ENCODE measurements at regions not wholly inside any gene's neighbourhood (a gene's known extent, or its start where the extent isn't known, plus 50 kb on each side); places are given as distances from the start of the nearest gene placed in this dataset.

DNA sequence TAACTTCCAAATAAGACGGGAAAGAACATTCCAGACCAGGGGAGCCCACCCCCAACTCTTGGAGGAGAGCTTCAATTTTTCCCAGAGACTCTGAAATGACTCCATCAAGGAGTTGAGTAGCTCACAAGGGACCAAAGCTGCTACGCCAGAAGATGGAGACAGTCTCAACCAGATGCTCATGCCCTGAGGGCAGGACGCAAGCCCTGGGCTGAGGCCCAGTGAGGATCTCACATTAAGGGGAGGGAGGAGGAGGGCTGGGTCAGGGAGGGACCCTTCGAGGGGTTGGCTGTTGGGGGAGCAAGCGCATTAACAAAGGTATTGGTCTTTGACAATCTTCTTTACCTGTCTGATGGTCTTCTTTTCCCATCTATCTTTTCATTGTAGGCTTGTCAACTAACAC lies 141.3 kb upstream of the SLC1A4 start:
- Histone ChIP-seq H3K4me1 (ENCODE audit: insufficient read depth, low read length, severe bottlenecking) (peaks cover 35% of the 10 kb centered on the region), H3K36me3 (ENCODE audit: insufficient read depth, low read length) (no peaks in the 10 kb centered on the region), H3K79me2 (ENCODE audit: insufficient read depth, low read length) (no peaks in the 10 kb centered on the region), H4K20me1 (ENCODE audit: insufficient read depth, low read length) (no peaks in the 10 kb centered on the region), H3K4me2 (ENCODE audit: low read length) (no peak overlapping the region), H3K9me2 (ENCODE audit: low read depth, low read length) (no peaks in the 10 kb centered on the region), H3K9ac (ENCODE audit: low read length) (no peak overlapping the region), H3K27me3 (ENCODE audit: insufficient read depth, low read length) (no peaks in the 10 kb centered on the region), H3K4me3 (ENCODE audit: low read depth, low read length, poor library complexity, severe bottlenecking) (no peak overlapping the region), H3K27ac (ENCODE audit: low read depth, low read length, poor library complexity, severe bottlenecking) (no peak overlapping the region), H3F3A (ENCODE audit: insufficient read depth, low read length) (no peaks in the 10 kb centered on the region), H3K9me3 (ENCODE audit: low read length) (no peaks in the 10 kb centered on the region), H2AFZ (ENCODE audit: low read length) (no peak overlapping the region)
- TF ChIP-seq, protein P1, sequence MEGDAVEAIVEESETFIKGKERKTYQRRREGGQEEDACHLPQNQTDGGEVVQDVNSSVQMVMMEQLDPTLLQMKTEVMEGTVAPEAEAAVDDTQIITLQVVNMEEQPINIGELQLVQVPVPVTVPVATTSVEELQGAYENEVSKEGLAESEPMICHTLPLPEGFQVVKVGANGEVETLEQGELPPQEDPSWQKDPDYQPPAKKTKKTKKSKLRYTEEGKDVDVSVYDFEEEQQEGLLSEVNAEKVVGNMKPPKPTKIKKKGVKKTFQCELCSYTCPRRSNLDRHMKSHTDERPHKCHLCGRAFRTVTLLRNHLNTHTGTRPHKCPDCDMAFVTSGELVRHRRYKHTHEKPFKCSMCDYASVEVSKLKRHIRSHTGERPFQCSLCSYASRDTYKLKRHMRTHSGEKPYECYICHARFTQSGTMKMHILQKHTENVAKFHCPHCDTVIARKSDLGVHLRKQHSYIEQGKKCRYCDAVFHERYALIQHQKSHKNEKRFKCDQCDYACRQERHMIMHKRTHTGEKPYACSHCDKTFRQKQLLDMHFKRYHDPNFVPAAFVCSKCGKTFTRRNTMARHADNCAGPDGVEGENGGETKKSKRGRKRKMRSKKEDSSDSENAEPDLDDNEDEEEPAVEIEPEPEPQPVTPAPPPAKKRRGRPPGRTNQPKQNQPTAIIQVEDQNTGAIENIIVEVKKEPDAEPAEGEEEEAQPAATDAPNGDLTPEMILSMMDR (IDR thresholded peaks at IDR 0.05; ENCODE audit: low read length): no peak
- no peak for TF ChIP-seq EZH2 (IDR thresholded peaks at IDR 0.05; ENCODE audit: borderline replicate concordance, low read length)

DNA sequence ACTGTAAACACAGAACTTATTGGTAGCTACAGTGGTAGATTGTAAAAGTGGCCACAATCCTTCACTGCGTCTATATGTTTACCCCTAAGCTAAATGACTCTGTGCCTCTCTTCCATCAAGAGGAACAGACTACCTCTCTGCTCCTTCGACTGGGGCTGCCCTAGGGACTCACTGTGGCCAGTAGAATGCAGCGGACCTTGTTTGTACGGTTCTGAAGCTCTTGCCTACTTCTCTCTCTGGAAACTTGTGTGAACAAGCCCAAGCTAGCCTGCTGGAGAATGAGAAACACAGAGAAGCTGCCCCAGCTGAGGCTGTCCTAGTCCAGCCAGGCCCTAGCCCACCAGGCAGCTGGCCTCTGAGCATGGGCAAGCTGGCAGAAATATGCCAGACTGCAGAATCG lies 140.8 kb upstream of the SLC1A4 start:
- Histone ChIP-seq H3F3A (ENCODE audit: insufficient read depth, low read length) (no peaks in the 10 kb centered on the region), H3K9ac (ENCODE audit: low read length) (no peak overlapping the region), H3K27ac (ENCODE audit: low read depth, low read length, poor library complexity, severe bottlenecking) (peak overlapping the region; percentile 15), H3K4me2 (ENCODE audit: low read length) (no peak overlapping the region), H3K9me2 (ENCODE audit: low read depth, low read length) (no peaks in the 10 kb centered on the region), H2AFZ (ENCODE audit: low read length) (no peak overlapping the region), H3K79me2 (ENCODE audit: insufficient read depth, low read length) (no peaks in the 10 kb centered on the region), H3K9me3 (ENCODE audit: low read length) (no peaks in the 10 kb centered on the region), H3K36me3 (ENCODE audit: insufficient read depth, low read length) (no peaks in the 10 kb centered on the region), H3K27me3 (ENCODE audit: insufficient read depth, low read length) (no peaks in the 10 kb centered on the region), H4K20me1 (ENCODE audit: insufficient read depth, low read length) (no peaks in the 10 kb centered on the region), H3K4me3 (ENCODE audit: low read depth, low read length, poor library complexity, severe bottlenecking) (no peak overlapping the region), H3K4me1 (ENCODE audit: insufficient read depth, low read length, severe bottlenecking) (peaks cover 39% of the 10 kb centered on the region)
- TF ChIP-seq EZH2 (IDR thresholded peaks at IDR 0.05; ENCODE audit: borderline replicate concordance, low read length): no peak
- TF ChIP-seq, protein P1 (IDR thresholded peaks at IDR 0.05; ENCODE audit: low read length): no peak

DNA sequence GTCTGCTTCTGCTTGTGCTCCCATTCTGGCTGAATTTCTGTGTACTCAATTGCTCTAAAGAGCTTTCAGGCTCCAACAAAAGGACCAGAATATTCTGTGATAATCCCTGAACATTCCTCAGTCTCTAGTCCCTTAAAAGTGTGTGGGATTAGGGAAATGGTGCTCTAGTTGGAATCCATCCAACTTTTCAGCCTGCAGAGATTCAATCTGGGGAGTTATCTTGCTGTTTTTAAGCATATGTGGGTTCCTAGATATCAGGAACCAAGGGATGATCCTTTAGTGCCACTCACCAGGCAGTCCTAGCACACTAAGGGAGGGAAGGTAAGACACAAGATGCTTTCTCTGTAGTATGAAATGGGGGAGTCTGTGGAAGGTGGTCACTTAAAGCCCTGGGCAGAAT lies 140.3 kb upstream of the SLC1A4 start:
- H3K9me3 ChIP-seq (ENCODE audit: low read length): no peaks in the 10 kb centered on the region
- no peak overlapping the region for H3K27ac ChIP-seq (ENCODE audit: low read depth, low read length, poor library complexity, severe bottlenecking)
- no peaks in the 10 kb centered on the region for H4K20me1 ChIP-seq (ENCODE audit: insufficient read depth, low read length)
- no peak overlapping the region for H3K9ac ChIP-seq (ENCODE audit: low read length)
- no peak for TF ChIP-seq EZH2 (IDR thresholded peaks at IDR 0.05; ENCODE audit: borderline replicate concordance, low read length)
- TF ChIP-seq, protein P1 (IDR thresholded peaks at IDR 0.05; ENCODE audit: low read length): no peak
- H3K36me3 ChIP-seq (ENCODE audit: insufficient read depth, low read length): no peaks in the 10 kb centered on the region
- H3K9me2 ChIP-seq (ENCODE audit: low read depth, low read length): no peaks in the 10 kb centered on the region
- no peaks in the 10 kb centered on the region for H3K27me3 ChIP-seq (ENCODE audit: insufficient read depth, low read length)
- H3F3A ChIP-seq (ENCODE audit: insufficient read depth, low read length): no peaks in the 10 kb centered on the region
- no peak overlapping the region for H2AFZ ChIP-seq (ENCODE audit: low read length)
- H3K4me1 ChIP-seq (ENCODE audit: insufficient read depth, low read length, severe bottlenecking): peaks cover 42% of the 10 kb centered on the region
- H3K4me2 ChIP-seq (ENCODE audit: low read length): no peak overlapping the region
- H3K4me3 ChIP-seq (ENCODE audit: low read depth, low read length, poor library complexity, severe bottlenecking): no peak overlapping the region
- no peaks in the 10 kb centered on the region for H3K79me2 ChIP-seq (ENCODE audit: insufficient read depth, low read length)

All from OCI-LY1 (cell line).